Activated naive CD4-positive, alpha-beta T cell treated with anti-CD3 and anti-CD28 coated beads, Interleukin-2, amount 10 ng/mL, durations not matched to agents 7 days and 5 days (primary cell): ENCODE measurements at regions not wholly inside any gene's neighbourhood (a gene's known extent, or its start where the extent isn't known, plus 50 kb on each side); places are given as distances from the start of the nearest gene placed in this dataset.

Source experiments
- CTCF ChIA-PET: fragments of 350-600 bp; sonication (Branson Sonifier 250); formaldehyde crosslinking; loops from one replicate; lab custom pipeline; 2021; ENCODE audit warnings: antibody characterized with exemption; lab: Charles Lee
- DNase-seq: peaks from one replicate; pipeline ENCODE4 v3.0.0-alpha.2; 2020
- H3K27ac Mint-ChIP-seq: one replicate; pipeline ENCODE4 v1.8.0; 2021; ENCODE audit warnings: mild to moderate bottlenecking, moderate library complexity, mixed read lengths
- H3K27me3 Mint-ChIP-seq: one replicate; pipeline ENCODE4 v1.8.0; 2021; ENCODE audit warnings: mild to moderate bottlenecking, mixed read lengths
- H3K36me3 Mint-ChIP-seq: one replicate; pipeline ENCODE4 v1.8.0; 2021; ENCODE audit warnings: mixed read lengths
- H3K4me1 Mint-ChIP-seq: one replicate; pipeline ENCODE4 v1.8.0; 2021; ENCODE audit warnings: mixed read lengths
- H3K4me3 Mint-ChIP-seq: one replicate; pipeline ENCODE4 v1.8.0; 2021; ENCODE audit warnings: mild to moderate bottlenecking, moderate library complexity, mixed read lengths
- H3K9me3 Mint-ChIP-seq: one replicate; pipeline ENCODE4 v1.8.0; 2021; ENCODE audit warnings: mixed read lengths

DNA sequence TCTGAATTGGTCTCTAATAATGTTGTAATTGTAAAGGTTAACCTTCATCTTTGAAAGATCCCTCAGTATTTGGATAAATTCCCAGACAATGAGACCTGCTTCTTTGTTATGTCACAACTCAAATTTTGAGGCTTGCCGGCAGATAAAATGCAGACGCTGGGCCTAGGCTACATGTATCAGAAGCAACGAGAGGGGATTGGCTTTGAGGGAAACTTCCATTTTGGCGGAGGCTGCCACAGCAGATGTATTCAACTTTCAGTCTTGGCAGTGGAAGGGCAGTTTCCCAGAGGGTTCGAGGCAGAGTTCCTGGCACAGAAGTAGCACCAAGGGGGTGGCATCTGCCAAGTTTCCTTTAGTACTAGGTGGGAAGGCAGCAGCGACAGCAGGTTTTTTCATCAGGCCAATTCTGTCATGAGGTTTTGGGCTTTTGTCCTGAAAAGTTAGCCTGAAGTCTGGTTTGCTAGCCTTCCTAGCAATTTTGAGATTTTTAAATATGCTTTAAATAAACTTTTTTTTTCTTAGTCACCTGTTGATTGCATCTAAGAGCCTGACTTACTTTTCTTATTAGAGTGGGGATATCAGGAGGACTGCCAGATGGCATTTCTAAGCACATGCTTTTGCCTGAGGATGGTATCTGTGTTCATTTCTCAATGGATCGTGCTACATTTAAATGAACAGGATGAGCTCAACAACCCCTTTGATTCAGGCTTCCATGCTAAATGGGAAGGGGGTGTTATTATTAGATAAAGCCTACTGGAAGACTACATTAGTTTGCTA lies 89.5 kb upstream of the FAM3C start:
- CTCF ChIA-PET: no interaction called here
- no peaks in the 10 kb centered on the region for H3K9me3 Mint-ChIP-seq
- DNase-seq: no peak
- H3K4me1 Mint-ChIP-seq: no peaks in the 10 kb centered on the region
- H3K27me3 Mint-ChIP-seq: no peaks in the 10 kb centered on the region
- H3K4me3 Mint-ChIP-seq: no peak overlapping the region
- H3K36me3 Mint-ChIP-seq: no peaks in the 10 kb centered on the region
- H3K27ac Mint-ChIP-seq: no peak overlapping the region

DNA sequence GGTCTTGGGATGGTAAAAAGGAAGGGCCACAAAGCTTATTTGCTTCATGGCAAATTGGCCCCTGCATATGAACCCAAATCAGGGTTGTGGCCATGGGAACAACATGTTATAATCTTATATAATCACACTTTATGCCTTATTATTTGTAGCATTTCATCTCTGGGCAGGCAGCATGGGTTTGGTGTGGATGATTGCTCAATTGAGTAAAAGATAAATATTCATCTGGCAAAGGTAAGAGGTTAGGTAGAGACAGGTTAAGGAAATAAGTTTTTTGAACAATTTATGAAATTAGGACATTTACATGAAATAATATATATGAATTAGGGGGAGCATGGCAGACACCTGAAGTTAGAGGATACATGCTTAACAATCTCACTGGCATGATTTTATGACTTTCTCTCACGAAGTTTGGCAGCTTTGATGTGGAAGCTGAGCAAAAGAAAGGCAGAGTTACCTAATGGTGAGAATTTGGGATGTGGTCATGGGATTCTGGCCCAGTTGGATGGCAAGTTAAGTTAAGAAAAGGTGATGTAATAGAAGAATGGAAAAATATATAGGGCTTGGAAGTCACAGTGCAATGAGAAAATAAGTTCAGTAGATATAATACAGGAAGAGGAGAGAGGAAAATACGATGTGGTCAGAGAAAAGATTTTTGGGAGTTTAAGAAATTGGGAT lies 88.1 kb upstream of the FAM3C start:
- H3K36me3 Mint-ChIP-seq: no peaks in the 10 kb centered on the region

DNA sequence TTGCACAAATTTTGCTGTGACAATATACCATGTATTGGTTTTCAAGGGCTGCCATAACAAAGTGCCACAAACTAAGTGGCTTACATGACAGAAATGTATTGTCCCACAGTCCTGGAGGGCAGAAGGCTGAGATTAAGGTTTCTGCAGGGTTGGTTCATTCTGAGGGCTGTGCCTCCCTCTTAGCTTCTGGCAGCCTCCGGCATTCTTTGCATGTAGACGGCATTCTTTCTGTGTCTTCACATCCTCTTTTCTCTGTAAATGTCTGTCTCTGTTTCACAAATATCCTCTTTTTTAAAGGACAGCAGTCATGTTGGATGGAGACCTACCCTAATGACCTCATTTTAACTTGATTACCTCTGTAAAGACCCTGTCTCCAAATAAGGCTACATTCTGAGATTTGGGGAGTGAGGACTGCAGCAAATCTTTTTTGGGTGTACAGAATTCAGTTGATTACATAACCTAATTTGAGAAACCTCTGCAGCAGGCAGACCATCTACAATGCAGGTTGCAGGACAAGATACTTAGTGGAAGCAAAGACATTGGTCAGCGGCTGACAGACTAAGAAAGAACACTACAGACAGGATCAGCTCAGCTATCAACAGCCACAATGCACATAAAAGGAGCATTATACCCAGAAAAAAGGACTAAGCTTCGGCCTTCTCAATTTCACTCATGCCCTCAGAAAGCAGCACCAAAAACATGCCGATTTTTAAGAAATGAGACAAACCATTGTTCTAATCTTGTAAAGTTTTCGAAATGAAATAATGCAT lies 84.6 kb upstream of the FAM3C start:
- no peak for DNase-seq
- no peaks in the 10 kb centered on the region for H3K36me3 Mint-ChIP-seq
- CTCF ChIA-PET: no interaction called here
- H3K27me3 Mint-ChIP-seq: no peaks in the 10 kb centered on the region
- no peak overlapping the region for H3K4me3 Mint-ChIP-seq
- H3K9me3 Mint-ChIP-seq: no peaks in the 10 kb centered on the region
- no peaks in the 10 kb centered on the region for H3K4me1 Mint-ChIP-seq
- H3K27ac Mint-ChIP-seq: no peak overlapping the region

More for the DNA sequence above, 88.1 kb upstream of the FAM3C start:
- H3K27ac Mint-ChIP-seq: no peak overlapping the region
- no peak overlapping the region for H3K4me3 Mint-ChIP-seq
- H3K4me1 Mint-ChIP-seq: no peaks in the 10 kb centered on the region
- no peaks in the 10 kb centered on the region for H3K27me3 Mint-ChIP-seq
- CTCF ChIA-PET: no interaction called here
- H3K9me3 Mint-ChIP-seq: no peaks in the 10 kb centered on the region
- DNase-seq: no peak

DNA sequence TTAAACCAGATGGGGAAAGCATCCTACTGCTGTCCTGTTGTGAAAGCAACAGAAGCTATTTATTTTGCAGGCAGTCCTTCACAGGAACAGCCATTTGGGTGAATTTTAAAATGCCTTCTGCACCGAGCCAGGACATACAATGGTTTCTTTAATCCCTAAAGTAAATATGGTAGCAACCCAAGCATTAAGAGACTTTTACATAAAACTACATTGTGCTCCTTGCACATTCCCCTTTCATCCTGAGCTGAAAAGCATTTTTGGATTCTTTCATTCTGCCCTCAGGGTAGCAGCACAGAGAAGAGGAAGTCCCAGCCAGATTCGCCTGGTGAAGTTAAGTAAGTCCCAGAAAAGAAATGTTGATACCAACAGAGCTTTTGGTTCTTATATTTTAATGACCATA lies 84.0 kb upstream of the FAM3C start:
- Mint-ChIP-seq H3K27ac (no peak overlapping the region), H3K4me3 (no peak overlapping the region), H3K9me3 (no peaks in the 10 kb centered on the region), H3K4me1 (no peaks in the 10 kb centered on the region), H3K27me3 (no peaks in the 10 kb centered on the region), H3K36me3 (no peaks in the 10 kb centered on the region)
- no peak for DNase-seq
- CTCF ChIA-PET: no interaction called here

DNA sequence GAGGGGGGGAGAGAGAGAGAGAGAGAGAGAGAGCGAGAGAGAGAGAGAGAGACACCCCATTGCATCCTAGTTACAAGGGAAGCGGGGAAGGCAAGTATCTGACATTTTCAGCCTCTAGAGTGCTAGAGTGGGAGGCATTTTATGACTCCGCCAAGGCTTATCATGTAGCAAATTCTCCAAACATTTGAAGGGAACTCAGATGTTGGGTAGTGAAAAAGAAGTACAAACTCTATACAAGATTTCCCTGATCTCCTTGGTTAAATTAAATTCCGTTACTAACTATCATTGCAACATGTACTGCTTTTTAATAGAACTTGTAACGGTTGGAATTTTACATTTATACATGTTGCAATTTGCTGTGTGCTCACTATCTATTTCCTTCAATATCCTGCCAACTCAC lies 83.4 kb upstream of the FAM3C start:
- no peaks in the 10 kb centered on the region for H3K9me3 Mint-ChIP-seq
- no peaks in the 10 kb centered on the region for H3K36me3 Mint-ChIP-seq
- H3K27ac Mint-ChIP-seq: no peak overlapping the region
- DNase-seq: no peak
- CTCF ChIA-PET: no interaction called here
- H3K4me1 Mint-ChIP-seq: no peaks in the 10 kb centered on the region
- H3K4me3 Mint-ChIP-seq: no peak overlapping the region
- H3K27me3 Mint-ChIP-seq: no peaks in the 10 kb centered on the region

DNA sequence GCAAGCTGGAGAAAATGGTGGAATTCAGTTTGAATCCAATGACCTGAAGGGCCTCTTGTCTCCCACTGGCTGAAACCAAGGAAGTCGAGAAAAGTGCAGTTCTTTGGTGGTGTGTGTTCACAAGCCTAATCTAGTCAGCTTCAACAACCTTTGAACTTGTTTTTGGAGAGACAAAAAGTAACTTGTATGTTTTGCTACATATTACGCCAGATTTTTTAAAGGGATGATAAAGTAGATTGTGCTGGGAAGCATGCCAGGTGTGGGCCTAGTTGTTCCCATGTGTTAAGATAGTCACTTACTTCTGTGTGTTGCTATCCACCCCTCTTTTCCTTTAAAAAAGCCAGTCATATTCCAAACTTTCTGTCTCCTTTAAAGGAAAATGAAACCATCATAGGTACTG lies 79.7 kb upstream of the FAM3C start:
- Mint-ChIP-seq H3K4me1 (no peaks in the 10 kb centered on the region), H3K36me3 (no peaks in the 10 kb centered on the region), H3K4me3 (no peak overlapping the region), H3K27ac (no peak overlapping the region), H3K27me3 (no peaks in the 10 kb centered on the region), H3K9me3 (no peaks in the 10 kb centered on the region)
- DNase-seq: no peak
- CTCF ChIA-PET: no interaction called here

DNA sequence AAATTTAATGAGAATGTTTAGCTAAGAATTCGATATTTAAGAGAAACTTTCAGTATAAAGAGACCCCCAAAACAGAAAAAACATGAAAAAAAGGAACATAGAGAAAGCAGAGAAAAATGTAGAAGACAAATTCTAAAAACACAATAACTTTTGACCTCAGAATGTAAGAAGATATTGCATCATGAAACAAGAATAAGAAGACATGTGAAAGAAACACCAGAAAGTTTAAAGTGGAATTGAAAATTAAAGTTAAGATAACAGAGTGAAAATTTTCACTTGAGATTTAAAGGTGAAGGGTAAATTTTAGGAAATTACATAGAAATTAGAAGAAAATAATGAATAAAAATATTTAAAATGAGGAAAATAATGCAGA lies 78.2 kb upstream of the FAM3C start:
- H3K27ac Mint-ChIP-seq: no peak overlapping the region
- CTCF ChIA-PET: no interaction called here
- no peaks in the 10 kb centered on the region for H3K27me3 Mint-ChIP-seq
- no peak overlapping the region for H3K4me3 Mint-ChIP-seq
- no peaks in the 10 kb centered on the region for H3K9me3 Mint-ChIP-seq
- H3K36me3 Mint-ChIP-seq: no peaks in the 10 kb centered on the region
- no peaks in the 10 kb centered on the region for H3K4me1 Mint-ChIP-seq
- no peak for DNase-seq

DNA sequence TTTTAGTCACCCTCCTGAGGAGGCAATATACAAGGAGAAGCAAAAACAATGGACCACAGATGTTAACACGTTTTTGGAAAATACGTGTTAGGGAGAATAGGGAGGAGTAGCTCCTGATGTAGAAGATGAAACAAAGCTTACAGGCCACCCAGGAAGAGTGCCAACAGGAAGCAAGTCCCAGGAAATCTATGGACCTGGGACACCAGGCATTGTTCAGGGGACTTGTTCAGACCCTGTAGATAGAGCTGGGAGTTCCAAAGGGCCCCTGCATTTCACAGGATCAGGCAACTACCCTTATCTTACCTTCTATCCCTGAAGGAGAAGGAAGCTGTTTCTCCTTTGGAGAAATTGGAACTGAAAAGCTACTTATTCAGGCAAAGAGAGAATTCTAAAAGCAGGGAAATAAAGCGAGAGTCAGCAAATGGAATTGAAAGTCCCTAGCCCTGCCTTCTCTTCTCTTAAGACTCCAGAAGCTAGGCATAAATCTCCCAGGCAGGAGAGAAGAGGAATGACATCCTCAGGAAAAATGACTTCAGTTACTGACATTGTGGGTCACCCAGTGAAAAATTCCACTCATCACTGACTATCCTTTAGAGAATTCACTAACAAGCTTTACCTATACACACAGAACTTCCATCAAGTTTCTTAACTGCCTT lies 77.7 kb upstream of the FAM3C start:
- H3K4me3 Mint-ChIP-seq: no peak overlapping the region
- CTCF ChIA-PET: no interaction called here
- DNase-seq: no peak
- no peak overlapping the region for H3K27ac Mint-ChIP-seq
- H3K36me3 Mint-ChIP-seq: no peaks in the 10 kb centered on the region
- no peaks in the 10 kb centered on the region for H3K9me3 Mint-ChIP-seq
- no peaks in the 10 kb centered on the region for H3K4me1 Mint-ChIP-seq
- H3K27me3 Mint-ChIP-seq: no peaks in the 10 kb centered on the region

DNA sequence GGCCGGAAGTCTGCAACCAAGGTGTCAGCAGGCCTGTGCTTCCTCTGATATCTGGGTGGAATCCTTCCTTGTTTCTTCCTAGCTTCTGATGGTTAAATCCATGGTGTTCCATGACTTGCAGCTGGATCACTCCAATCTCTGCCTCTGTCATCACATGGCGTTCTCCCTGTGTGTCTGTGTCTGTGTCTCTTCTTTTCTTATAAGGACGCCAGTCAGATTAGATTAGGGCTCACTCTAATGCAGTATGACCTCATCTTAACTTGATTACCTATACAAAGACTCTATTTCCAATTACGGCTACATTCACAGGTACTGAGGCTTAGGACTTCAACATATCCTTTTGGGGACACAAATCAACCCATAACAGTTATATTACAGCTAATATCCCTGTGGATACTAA lies 70.3 kb upstream of the FAM3C start:
- no peaks in the 10 kb centered on the region for H3K36me3 Mint-ChIP-seq
- H3K9me3 Mint-ChIP-seq: no peaks in the 10 kb centered on the region
- CTCF ChIA-PET: no interaction called here
- no peaks in the 10 kb centered on the region for H3K4me1 Mint-ChIP-seq
- no peaks in the 10 kb centered on the region for H3K27me3 Mint-ChIP-seq
- no peak overlapping the region for H3K27ac Mint-ChIP-seq
- DNase-seq: no peak
- H3K4me3 Mint-ChIP-seq: no peak overlapping the region

DNA sequence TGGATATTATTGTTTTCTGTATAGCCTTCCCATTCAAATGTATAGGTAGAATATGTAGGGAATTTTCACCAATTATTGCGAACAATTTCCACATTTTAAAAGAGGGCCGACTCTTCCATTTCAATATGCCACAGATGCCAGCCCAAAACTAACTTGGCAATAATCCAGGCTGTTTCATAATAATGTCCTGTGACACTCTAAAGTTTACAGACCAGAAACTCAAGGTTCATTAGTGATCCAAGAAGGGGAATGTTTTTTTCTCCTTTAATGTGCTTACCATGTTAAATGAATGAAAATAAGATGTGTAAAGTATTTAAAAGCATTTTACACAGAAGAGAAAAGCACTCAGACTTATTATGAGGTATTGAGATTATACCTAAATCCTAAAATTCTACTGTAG lies 63.0 kb upstream of the FAM3C start:
- H3K4me1 Mint-ChIP-seq: no peaks in the 10 kb centered on the region
- H3K27me3 Mint-ChIP-seq: peaks cover 5% of the 10 kb centered on the region
- H3K27ac Mint-ChIP-seq: no peak overlapping the region
- no peak for DNase-seq
- no peak overlapping the region for H3K4me3 Mint-ChIP-seq
- no peaks in the 10 kb centered on the region for H3K36me3 Mint-ChIP-seq
- CTCF ChIA-PET: no interaction called here
- H3K9me3 Mint-ChIP-seq: no peaks in the 10 kb centered on the region

DNA sequence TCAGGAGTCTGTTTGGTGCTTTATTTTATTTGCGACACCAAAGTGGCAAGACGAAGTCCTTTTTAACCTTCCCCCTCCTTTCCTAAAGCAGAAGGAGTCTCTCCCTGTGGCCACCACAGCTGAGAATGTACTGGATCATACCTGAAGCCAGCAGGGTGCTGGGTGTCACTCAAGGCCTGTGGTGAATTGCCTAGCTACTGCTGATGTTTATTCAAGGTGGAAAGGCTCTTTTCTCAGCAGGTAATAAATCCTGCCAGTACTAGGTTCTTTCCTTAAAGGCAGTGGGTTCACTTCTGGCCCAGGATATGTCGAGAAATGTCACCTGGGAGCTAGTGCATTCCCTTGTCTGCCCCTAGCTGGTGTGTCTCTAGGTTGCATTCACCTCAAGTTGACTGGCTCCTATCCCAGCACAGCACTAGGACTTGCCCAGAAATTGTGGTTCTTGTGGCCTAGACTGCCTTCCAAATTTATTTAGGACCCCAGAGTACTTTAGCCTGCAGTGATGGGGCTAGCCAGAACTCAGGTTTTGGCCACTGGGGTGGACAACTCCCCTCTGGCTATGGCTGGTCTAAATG lies 60.8 kb upstream of the FAM3C start:
- no peak for DNase-seq
- CTCF ChIA-PET: no interaction called here
- no peaks in the 10 kb centered on the region for H3K9me3 Mint-ChIP-seq
- H3K27ac Mint-ChIP-seq: no peak overlapping the region
- no peak overlapping the region for H3K4me3 Mint-ChIP-seq
- peaks cover 5% of the 10 kb centered on the region for H3K27me3 Mint-ChIP-seq
- H3K36me3 Mint-ChIP-seq: no peaks in the 10 kb centered on the region
- H3K4me1 Mint-ChIP-seq: no peaks in the 10 kb centered on the region

DNA sequence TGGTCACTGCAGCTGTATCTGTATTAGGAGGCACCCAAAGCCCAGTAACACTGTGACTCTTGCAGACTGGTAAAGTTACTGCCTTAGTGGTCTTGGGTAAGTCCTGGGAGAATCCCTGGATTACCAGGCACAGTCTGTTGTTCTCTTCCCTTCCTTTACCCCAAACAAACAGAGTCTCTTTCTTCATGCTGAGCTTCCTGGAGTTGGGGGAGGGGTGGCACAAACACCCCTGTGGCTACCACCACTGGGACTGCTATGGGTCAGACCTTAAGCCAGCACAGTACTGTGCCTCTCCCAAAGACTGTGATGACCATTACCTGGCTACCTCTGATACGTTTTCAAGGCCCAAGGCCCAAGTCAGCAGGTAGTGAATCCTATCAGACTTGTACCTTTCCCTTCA lies 59.9 kb upstream of the FAM3C start:
- H3K27ac Mint-ChIP-seq: no peak overlapping the region
- peaks cover 5% of the 10 kb centered on the region for H3K27me3 Mint-ChIP-seq
- CTCF ChIA-PET: no interaction called here
- no peak for DNase-seq
- no peak overlapping the region for H3K4me3 Mint-ChIP-seq
- H3K4me1 Mint-ChIP-seq: no peaks in the 10 kb centered on the region
- no peaks in the 10 kb centered on the region for H3K36me3 Mint-ChIP-seq
- no peaks in the 10 kb centered on the region for H3K9me3 Mint-ChIP-seq

DNA sequence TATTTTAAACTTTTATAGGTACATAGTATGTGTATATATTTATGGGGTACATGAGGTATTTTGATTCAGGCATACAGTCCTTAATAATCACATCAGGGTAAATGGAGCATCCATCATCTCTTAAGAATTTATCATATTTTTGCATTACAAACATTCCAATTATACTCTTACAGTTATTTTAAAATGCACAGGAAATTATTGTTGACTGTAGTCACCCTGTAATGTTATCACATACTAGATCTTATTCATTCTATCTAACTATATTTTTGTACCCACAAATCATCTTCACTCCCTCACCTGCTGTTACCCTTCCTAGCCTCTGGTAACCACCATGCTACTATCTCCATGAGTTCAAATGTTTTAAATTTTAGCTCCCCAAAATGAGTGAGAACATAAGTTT lies 56.3 kb upstream of the FAM3C start:
- Mint-ChIP-seq H3K27ac (no peak overlapping the region), H3K4me3 (no peak overlapping the region), H3K4me1 (no peaks in the 10 kb centered on the region), H3K27me3 (no peaks in the 10 kb centered on the region), H3K36me3 (no peaks in the 10 kb centered on the region), H3K9me3 (no peaks in the 10 kb centered on the region)
- CTCF ChIA-PET: no interaction called here
- DNase-seq: no peak

DNA sequence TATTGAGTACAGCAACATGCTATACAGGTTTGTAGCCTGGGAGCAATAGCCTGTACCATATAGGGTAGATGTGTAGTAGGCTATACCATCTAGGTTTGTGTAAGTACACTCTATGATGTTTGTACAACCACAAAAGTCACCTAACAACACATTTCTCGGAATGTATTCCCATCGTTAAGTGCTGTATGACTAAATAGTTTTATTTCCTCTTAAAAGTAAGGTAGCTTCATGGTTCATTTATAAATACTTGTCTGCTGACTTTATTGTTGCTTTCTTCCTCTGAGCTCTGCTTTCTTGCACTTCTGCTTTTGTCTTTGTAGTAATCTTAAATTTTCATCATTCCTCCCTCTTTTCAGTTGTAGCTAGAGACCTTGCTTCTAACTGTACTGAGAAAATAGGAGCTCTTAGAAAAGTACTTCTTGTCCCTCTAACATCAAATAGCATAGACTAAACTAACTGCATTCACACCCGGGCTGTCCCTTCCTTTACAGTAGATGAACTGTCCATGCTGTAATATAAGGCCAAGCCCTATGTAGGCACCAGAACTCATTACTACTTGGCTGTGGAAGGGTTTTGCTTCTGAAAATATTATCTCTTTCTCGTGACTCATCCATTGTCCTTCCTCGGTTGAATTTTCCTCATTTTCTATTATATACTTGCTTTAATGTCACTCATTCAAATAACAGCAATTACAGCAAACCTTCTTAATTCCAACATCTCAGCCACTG lies 55.4 kb upstream of the FAM3C start:
- Mint-ChIP-seq H3K36me3 (no peaks in the 10 kb centered on the region), H3K4me3 (no peak overlapping the region), H3K27me3 (no peaks in the 10 kb centered on the region), H3K9me3 (no peaks in the 10 kb centered on the region), H3K4me1 (no peaks in the 10 kb centered on the region), H3K27ac (no peak overlapping the region)
- no peak for DNase-seq
- CTCF ChIA-PET: no interaction called here
